HepG2 (cell line): ENCODE measurements at regions not wholly inside any gene's neighbourhood (a gene's known extent, or its start where the extent isn't known, plus 50 kb on each side); places are given as distances from the start of the nearest gene placed in this dataset.

Experiments
- BHLHE40 ChIP-seq: IDR thresholded peaks from 2 replicates; pipeline ENCODE4 v1.6.1; 2011; ENCODE audit warnings: low read length, improper control_type of control experiment
- FOXO1 ChIP-seq: sonication (generic); formaldehyde crosslinking; IDR thresholded peaks from 2 replicates; pipeline ENCODE4 v1.4.0; 2020; ENCODE audit warnings: missing genetic modification reagents
- GMEB1 ChIP-seq: sonication (generic); formaldehyde crosslinking; IDR thresholded peaks from 2 replicates; pipeline ENCODE4 v1.5.1; 2020; ENCODE audit warnings: missing genetic modification reagents, mild to moderate bottlenecking, borderline replicate concordance
- HIC2 ChIP-seq: sonication (generic); formaldehyde crosslinking; IDR thresholded peaks from 2 replicates; pipeline ENCODE4 v1.9.0; 2022; ENCODE audit warnings: low read depth, missing genetic modification reagents
- NBN ChIP-seq: fragments of 450-650 bp; conservative IDR thresholded peaks from 2 replicates; pipeline ENCODE4 v1.6.1; 2017
- NFE2L1 ChIP-seq: sonication (generic); formaldehyde crosslinking; IDR thresholded peaks from 2 replicates; pipeline ENCODE4 v1.4.0; 2020; ENCODE audit warnings: missing genetic modification reagents, mild to moderate bottlenecking, borderline replicate concordance
- PRDM15 ChIP-seq: sonication (generic); formaldehyde crosslinking; IDR thresholded peaks from 2 replicates; pipeline ENCODE4 v1.4.0; 2020; ENCODE audit warnings: missing genetic modification reagents
- SKI ChIP-seq: fragments of 450-650 bp; IDR thresholded peaks from one replicate; pipeline ENCODE4 v1.6.1; 2018; ENCODE audit warnings: mild to moderate bottlenecking; ENCODE audit not compliant: partially characterized antibody
- ZBTB38 ChIP-seq: sonication (generic); formaldehyde crosslinking; IDR thresholded peaks from 2 replicates; pipeline ENCODE4 v1.5.1; 2020; ENCODE audit warnings: mild to moderate bottlenecking, missing genetic modification reagents
- ZNF407 ChIP-seq: sonication (generic); formaldehyde crosslinking; IDR thresholded peaks from one replicate; pipeline ENCODE4 v1.5.1; 2020; ENCODE audit warnings: mild to moderate bottlenecking, missing genetic modification reagents; ENCODE audit errors: not compliant biosample characterization
- ZNF451 ChIP-seq: sonication (generic); formaldehyde crosslinking; IDR thresholded peaks from 2 replicates; pipeline ENCODE4 v1.5.0; 2020; ENCODE audit warnings: mild to moderate bottlenecking, missing genetic modification reagents

GRCh38 chr16:21513337-21513741 is 86.0 kb upstream of the METTL9 start (continued):
- TF ChIP-seq ZBTB38 (CRISPR knock-in tag) (0 out of 2 replicates have a peak, but pooled peaks have one; percentile 72), BHLHE40 (peak; percentile 84), NFE2L1 (0 out of 2 replicates have a peak, but pooled peaks have one; percentile 44), FOXO1 (CRISPR knock-in tag) (0 out of 2 replicates have a peak, but pooled peaks have one; percentile 40), NBN (peak; percentile 68; the same call in 1 of the 2 replicates), ZNF407 (CRISPR knock-in tag) (peak; percentile 27), ZNF451 (CRISPR knock-in tag) (0 out of 2 replicates have a peak, but pooled peaks have one; percentile 35), SKI (peak; percentile 68), PRDM15 (CRISPR knock-in tag) (peak; percentile 40; the same call in 1 of the 2 replicates), GMEB1 (CRISPR knock-in tag) (peak; percentile 19; the same call in 1 of the 2 replicates), HIC2 (0 out of 2 replicates have a peak, but pooled peaks have one; percentile 26)
